A673 (cell line): ENCODE measurements at regions not wholly inside any gene's neighbourhood (a gene's known extent, or its start where the extent isn't known, plus 50 kb on each side); places are given as distances from the start of the nearest gene placed in this dataset.
A peak's percentile ranks its signal among the peaks of the same experiment; 100 is the strongest.

ENCODE experiments used
- BruUV-seq: library from RNA; stranded (reverse); fragments of 400-500 nt; replicated peaks from 2 replicates; lab custom pipeline; 2021; lab: Mats Ljungman, UMichigan
- CTCF ChIA-PET: fragments of 300-600 bp; sonication (Branson Sonifier 250); formaldehyde crosslinking; loops from one replicate; lab custom pipeline; 2022; ENCODE audit warnings: antibody characterized with exemption; lab: Charles Lee
- POLR2A ChIA-PET: fragments of 300-600 bp; sonication (Branson Sonifier 250); formaldehyde crosslinking; loops from one replicate; lab custom pipeline; 2022; ENCODE audit warnings: antibody characterized with exemption; ENCODE audit not compliant: low non-redundant PET; lab: Charles Lee
- DNase-seq: peaks from one replicate; pipeline ENCODE4 v3.0.0-alpha.2; 2015; ENCODE audit warnings: low spot score
- H3K27ac ChIP-seq: fragments of 200-600 bp; sonication (generic); 2 replicates; pipeline ENCODE4 v1.5.1; 2016; ENCODE audit warnings: mixed run types, low read depth, mild to moderate bottlenecking, mixed read lengths, antibody characterized with exemption, low read length; ENCODE audit not compliant: poor library complexity, severe bottlenecking
- H3K27me3 ChIP-seq: fragments of 200-600 bp; sonication (generic); replicated peaks from 2 replicates; pipeline ENCODE4 v1.6.1; 2017; ENCODE audit warnings: mixed run types, low read depth, mild to moderate bottlenecking, mixed read lengths, antibody characterized with exemption, low read length; ENCODE audit not compliant: insufficient read depth, poor library complexity
- H3K36me3 ChIP-seq: fragments of 200-600 bp; sonication (generic); 2 replicates; pipeline ENCODE4 v1.6.1; 2016; ENCODE audit warnings: mixed run types, mild to moderate bottlenecking, mixed read lengths, antibody characterized with exemption, low read length; ENCODE audit not compliant: insufficient read depth, poor library complexity, severe bottlenecking
- H3K4me1 ChIP-seq: fragments of 200-600 bp; sonication (generic); 2 replicates; pipeline ENCODE4 v1.6.1; 2017; ENCODE audit warnings: mixed run types, mild to moderate bottlenecking, mixed read lengths, antibody characterized with exemption, low read length; ENCODE audit not compliant: insufficient read depth, poor library complexity, severe bottlenecking
- H3K4me3 ChIP-seq: fragments of 200-600 bp; sonication (generic); 2 replicates; pipeline ENCODE4 v1.5.1; 2016; ENCODE audit warnings: low read depth, mixed run types, mild to moderate bottlenecking, mixed read lengths, low read length; ENCODE audit not compliant: poor library complexity, severe bottlenecking
- H3K9me3 ChIP-seq: fragments of 200-600 bp; sonication (generic); 2 replicates; pipeline ENCODE4 v1.6.1; 2016; ENCODE audit warnings: mixed run types, low read depth, mild to moderate bottlenecking, mixed read lengths, antibody characterized with exemption, low read length; ENCODE audit not compliant: poor library complexity, severe bottlenecking
- CTCF ChIP-seq: fragments of 300-800, 200-600 bp; sonication (generic); conservative IDR thresholded peaks from 2 replicates; pipeline ENCODE4 v1.5.1; 2017; ENCODE audit warnings: low read depth, mild to moderate bottlenecking, antibody characterized with exemption, low read length, moderate library complexity, mixed read lengths
- EZH2 ChIP-seq: fragments of 200-600 bp; sonication (generic); IDR thresholded peaks from 2 replicates; pipeline ENCODE4 v1.6.1; 2017; ENCODE audit warnings: borderline replicate concordance, low read depth, mild to moderate bottlenecking, mixed read lengths, antibody characterized with exemption, low read length; ENCODE audit not compliant: poor library complexity, severe bottlenecking
- intact Hi-C: fragments of 100-400 bp; cut with micrococcal nuclease; formaldehyde crosslinking; loops from one replicate; pipeline ENCODE4 v1.10.0; 2022; ENCODE audit not compliant: unreplicated experiment

DNA sequence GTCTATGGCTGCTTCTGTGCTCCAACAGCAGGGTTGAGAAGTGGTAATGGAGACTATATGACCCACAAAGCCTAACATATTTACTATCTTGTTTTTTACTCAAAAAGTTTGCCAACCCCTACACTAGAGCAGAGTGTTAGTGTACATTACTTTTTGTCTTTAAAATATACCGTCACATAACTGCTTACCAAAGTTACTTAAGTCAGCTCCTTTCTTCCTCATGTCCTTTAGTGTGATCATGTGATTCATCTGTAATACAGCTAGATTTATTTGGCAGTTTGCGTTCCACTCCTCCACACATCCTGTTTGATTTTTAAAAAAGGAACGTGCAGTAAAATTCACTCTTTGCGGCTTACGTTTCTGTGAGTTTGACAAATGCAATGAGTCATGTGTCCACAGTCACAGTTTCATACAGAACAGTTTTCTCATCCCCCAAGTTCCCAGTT is 162.4 kb upstream of the GPRIN3 start:
- BruUV-seq, result no TSS peak
- Histone ChIP-seq H3K27me3 (no peaks in the 10 kb centered on the region), H3K27ac (no peak overlapping the region), H3K36me3 (no peaks in the 10 kb centered on the region), H3K9me3 (no peaks in the 10 kb centered on the region), H3K4me3 (no peak overlapping the region), H3K4me1 (no peaks in the 10 kb centered on the region)
- TF ChIP-seq EZH2 (no peak), CTCF (no peak)
- POLR2A ChIA-PET, result no interaction called here
- CTCF ChIA-PET, result no interaction called here
- peak; percentile 42 for DNase-seq
- intact Hi-C loops, result no loop called here

DNA sequence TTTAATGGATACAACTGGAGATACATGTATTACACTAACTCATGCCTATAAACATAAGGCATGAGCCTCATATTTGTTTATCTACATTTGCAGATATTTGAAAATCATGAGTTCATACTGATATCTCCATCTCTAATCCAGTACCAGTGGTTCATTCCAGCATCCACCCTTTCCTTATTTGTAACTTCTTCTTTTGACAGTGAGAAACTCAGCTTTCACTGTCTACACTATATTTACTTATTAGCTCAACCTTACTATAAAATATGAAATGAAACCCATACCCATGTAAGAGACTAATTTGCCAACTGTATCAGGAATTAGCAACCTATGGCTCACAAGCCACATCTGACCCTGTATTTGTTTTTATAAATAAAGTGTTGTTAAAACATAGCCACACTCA is 161.9 kb upstream of the GPRIN3 start:
- no peaks in the 10 kb centered on the region for H3K4me1 ChIP-seq
- no peaks in the 10 kb centered on the region for H3K9me3 ChIP-seq
- no peaks in the 10 kb centered on the region for H3K27me3 ChIP-seq
- no peak for TF ChIP-seq CTCF
- no peak for TF ChIP-seq EZH2
- intact Hi-C loops, result no loop called here
- no peak for DNase-seq
- no peak overlapping the region for H3K4me3 ChIP-seq
- no peak overlapping the region for H3K27ac ChIP-seq
- no peaks in the 10 kb centered on the region for H3K36me3 ChIP-seq
- no TSS peak for BruUV-seq
- POLR2A ChIA-PET, result no interaction called here
- CTCF ChIA-PET, result no interaction called here

- DNase-seq, result no peak
- H3K36me3 ChIP-seq, result no peaks in the 10 kb centered on the region
- H3K27me3 ChIP-seq, result no peaks in the 10 kb centered on the region
- no TSS peak for BruUV-seq
- CTCF ChIA-PET, result no interaction called here
- no peak overlapping the region for H3K4me3 ChIP-seq
- no peak overlapping the region for H3K27ac ChIP-seq
- H3K4me1 ChIP-seq, result no peaks in the 10 kb centered on the region
- POLR2A ChIA-PET, result no interaction called here
- TF ChIP-seq EZH2 (no peak), CTCF (no peak)
- H3K9me3 ChIP-seq, result no peaks in the 10 kb centered on the region
- intact Hi-C loops, result no loop called here
Measured at GRCh38 chr4:89468602-89469001, 161.0 kb upstream of the GPRIN3 start.
